ENCODE measurements at regions not wholly inside any gene's neighbourhood (a gene's known extent, or its start where the extent isn't known, plus 50 kb on each side); places are given as distances from the start of the nearest gene placed in this dataset.

- DNase-seq = no peak
These were observed 503.1 kb downstream of the PREX1 start for GRCh38 chr20:48324744-48325143.

GRCh38 chr20:48321271-48321670 lies 506.5 kb downstream of the PREX1 start:
- DNase-seq = no peak

GRCh38 chr20:48319943-48320584 lies 507.7 kb downstream of the PREX1 start:
- DNase-seq = no peak

GRCh38 chr20:48317578-48317977 lies 510.2 kb downstream of the PREX1 start:
- DNase-seq = no peak

- DNase-seq = no peak
These were observed 512.7 kb downstream of the PREX1 start for GRCh38 chr20:48314925-48315592.

GRCh38 chr20:48313324-48313723 lies 514.5 kb downstream of the PREX1 start:
- DNase-seq = no peak

GRCh38 chr20:48311956-48312355 lies 515.8 kb downstream of the PREX1 start:
- no peak for DNase-seq

GRCh38 chr20:48310305-48310704 lies 517.5 kb downstream of the PREX1 start:
- no peak for DNase-seq

- DNase-seq = no peak
These were observed 518.5 kb downstream of the PREX1 start for GRCh38 chr20:48309293-48309692.

- DNase-seq = no peak
These were observed 518.9 kb downstream of the PREX1 start for GRCh38 chr20:48308882-48309281.

- no peak for DNase-seq
These were observed 519.5 kb downstream of the PREX1 start for GRCh38 chr20:48308232-48308781.

- DNase-seq = no peak
These were observed 520.5 kb downstream of the PREX1 start for GRCh38 chr20:48307277-48307676.

GRCh38 chr20:48302844-48303542 lies 517.7 kb upstream of the SULF2 start:
- no peak for DNase-seq

- DNase-seq = no peak
These were observed 516.9 kb upstream of the SULF2 start for GRCh38 chr20:48302149-48302548.

GRCh38 chr20:48301189-48301588 lies 515.9 kb upstream of the SULF2 start:
- no peak for DNase-seq

GRCh38 chr20:48300529-48300928 lies 515.2 kb upstream of the SULF2 start:
- DNase-seq = no peak

- peak; percentile 81 for DNase-seq
These were observed 513.7 kb upstream of the SULF2 start for GRCh38 chr20:48298851-48299484.

GRCh38 chr20:48298433-48298832 lies 513.2 kb upstream of the SULF2 start:
- no peak for DNase-seq

- DNase-seq = peak; percentile 31
These were observed 510.7 kb upstream of the SULF2 start for GRCh38 chr20:48295966-48296421.

GRCh38 chr20:48295445-48295903 lies 510.2 kb upstream of the SULF2 start:
- DNase-seq = peak; percentile 85

GRCh38 chr20:48294942-48295341 lies 509.7 kb upstream of the SULF2 start:
- no peak for DNase-seq

- no peak for DNase-seq
These were observed 508.9 kb upstream of the SULF2 start for GRCh38 chr20:48294196-48294595.

- no peak for DNase-seq
These were observed 508.4 kb upstream of the SULF2 start for GRCh38 chr20:48293671-48294070.
